Astrocyte (in vitro differentiated cells and primary cell): ENCODE measurements at regions not wholly inside any gene's neighbourhood (a gene's known extent, or its start where the extent isn't known, plus 50 kb on each side); places are given as distances from the start of the nearest gene placed in this dataset.

Source experiments
- DNase-seq: peaks from one replicate; pipeline ENCODE4 v3.0.0-alpha.2; 2010; ENCODE audit warnings: low read depth
- FAIRE-seq: peaks from 2 replicates; lab custom pipeline; 2011; peaks lifted over from hg19 to GRCh38; lab: Jason Lieb, UNC
- H2AFZ ChIP-seq: 2 replicates; pipeline ENCODE4 v1.6.0; 2012; ENCODE audit warnings: low read depth, low read length, inconsistent platforms
- H3K27ac ChIP-seq: 2 replicates; pipeline ENCODE4 v1.5.1; 2011; ENCODE audit warnings: low read depth, low read length, inconsistent platforms
- H3K27me3 ChIP-seq: 2 replicates; pipeline ENCODE4 v1.6.0; 2011; ENCODE audit warnings: low read length, inconsistent platforms; ENCODE audit not compliant: insufficient read depth
- H3K36me3 ChIP-seq: 2 replicates; pipeline ENCODE4 v1.5.1; 2011; ENCODE audit warnings: low read length, inconsistent platforms; ENCODE audit not compliant: insufficient read depth
- H3K4me1 ChIP-seq: 2 replicates; pipeline ENCODE4 v1.5.1; 2011; ENCODE audit warnings: low read length, inconsistent platforms; ENCODE audit not compliant: insufficient read depth
- H3K4me2 ChIP-seq: 2 replicates; pipeline ENCODE4 v1.6.0; 2012; ENCODE audit warnings: low read length, inconsistent platforms
- H3K4me3 ChIP-seq: 2 replicates; pipeline ENCODE4 v1.5.1; 2011; ENCODE audit warnings: low read depth, mild to moderate bottlenecking, low read length, inconsistent platforms; ENCODE audit not compliant: insufficient read depth
- H3K79me2 ChIP-seq: 2 replicates; pipeline ENCODE4 v1.6.0; 2012; ENCODE audit warnings: mild to moderate bottlenecking, low read length, inconsistent platforms; ENCODE audit not compliant: insufficient read depth
- H3K9ac ChIP-seq: 2 replicates; pipeline ENCODE4 v1.6.0; 2012; ENCODE audit warnings: mild to moderate bottlenecking, low read length, inconsistent platforms
- H3K9me3 ChIP-seq: 2 replicates; pipeline ENCODE4 v1.5.1; 2012; ENCODE audit warnings: low read depth, mild to moderate bottlenecking, low read length, inconsistent platforms; ENCODE audit not compliant: insufficient read depth
- H4K20me1 ChIP-seq: 2 replicates; pipeline ENCODE4 v1.6.0; 2012; ENCODE audit warnings: low read length, inconsistent platforms; ENCODE audit not compliant: insufficient read depth
- H3K27ac Mint-ChIP-seq: one replicate; pipeline ENCODE4 v1.8.0; 2021; ENCODE audit warnings: mild to moderate bottlenecking, mixed read lengths; ENCODE audit not compliant: unreplicated experiment
- H3K27me3 Mint-ChIP-seq: one replicate; pipeline ENCODE4 v1.8.0; 2021; ENCODE audit warnings: low read depth, mixed read lengths; ENCODE audit not compliant: unreplicated experiment
- H3K36me3 Mint-ChIP-seq: one replicate; pipeline ENCODE4 v1.8.0; 2021; ENCODE audit warnings: low read depth, mixed read lengths; ENCODE audit not compliant: unreplicated experiment
- H3K4me1 Mint-ChIP-seq: one replicate; pipeline ENCODE4 v1.8.0; 2021; ENCODE audit warnings: low read depth, mixed read lengths; ENCODE audit not compliant: unreplicated experiment
- H3K4me3 Mint-ChIP-seq: one replicate; pipeline ENCODE4 v1.8.0; 2021; ENCODE audit warnings: mild to moderate bottlenecking, moderate library complexity, mixed read lengths; ENCODE audit not compliant: unreplicated experiment
- H3K9me3 Mint-ChIP-seq: one replicate; pipeline ENCODE4 v1.8.0; 2021; ENCODE audit warnings: mild to moderate bottlenecking, mixed read lengths; ENCODE audit not compliant: unreplicated experiment
- EZH2 ChIP-seq: IDR thresholded peaks from 2 replicates; pipeline ENCODE4 v1.6.1; 2012; ENCODE audit warnings: mild to moderate bottlenecking, low read length, inconsistent platforms; ENCODE audit not compliant: insufficient read depth
- TF ChIP-seq, protein P1 (sequence below): IDR thresholded peaks from 2 replicates; pipeline ENCODE4 v1.5.1; 2011; ENCODE audit warnings: low read depth, mild to moderate bottlenecking, inconsistent platforms, low read length, moderate library complexity; ENCODE audit not compliant: insufficient read depth

DNA sequence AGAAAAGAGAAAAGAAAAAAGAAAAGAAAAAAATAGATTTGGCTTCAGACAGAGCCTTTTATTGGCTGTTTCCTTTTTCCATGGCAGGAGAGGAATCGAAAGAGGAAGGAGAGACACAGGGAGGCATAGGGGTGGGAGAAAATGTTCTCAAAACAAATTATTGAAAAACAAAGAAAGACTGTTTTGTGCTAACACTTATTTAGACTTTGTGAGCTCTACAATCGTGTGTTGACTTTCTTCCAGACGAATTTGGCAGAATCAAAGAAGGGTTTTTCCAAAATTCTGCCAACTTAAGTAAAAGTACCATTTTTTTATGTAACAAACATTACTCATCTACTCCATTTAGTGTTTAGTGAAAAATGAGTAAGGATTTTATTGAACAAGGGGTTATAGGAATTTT, 982.2 kb downstream of the REEP3 start:
- H3K79me2 ChIP-seq, result no peaks in the 10 kb centered on the region
- Mint-ChIP-seq H3K27me3 (peaks cover 2% of the 10 kb centered on the region), H3K36me3 (no peaks in the 10 kb centered on the region), H3K27ac (no peak overlapping the region), H3K4me1 (no peaks in the 10 kb centered on the region), H3K4me3 (no peak overlapping the region), H3K9me3 (peaks cover 2% of the 10 kb centered on the region)
- H3K27me3 ChIP-seq, result no peaks in the 10 kb centered on the region
- no peaks in the 10 kb centered on the region for H3K4me1 ChIP-seq
- no peaks in the 10 kb centered on the region for H3K9me3 ChIP-seq
- FAIRE-seq, result no peak
- no peak overlapping the region for H2AFZ ChIP-seq
- TF ChIP-seq, protein P1, sequence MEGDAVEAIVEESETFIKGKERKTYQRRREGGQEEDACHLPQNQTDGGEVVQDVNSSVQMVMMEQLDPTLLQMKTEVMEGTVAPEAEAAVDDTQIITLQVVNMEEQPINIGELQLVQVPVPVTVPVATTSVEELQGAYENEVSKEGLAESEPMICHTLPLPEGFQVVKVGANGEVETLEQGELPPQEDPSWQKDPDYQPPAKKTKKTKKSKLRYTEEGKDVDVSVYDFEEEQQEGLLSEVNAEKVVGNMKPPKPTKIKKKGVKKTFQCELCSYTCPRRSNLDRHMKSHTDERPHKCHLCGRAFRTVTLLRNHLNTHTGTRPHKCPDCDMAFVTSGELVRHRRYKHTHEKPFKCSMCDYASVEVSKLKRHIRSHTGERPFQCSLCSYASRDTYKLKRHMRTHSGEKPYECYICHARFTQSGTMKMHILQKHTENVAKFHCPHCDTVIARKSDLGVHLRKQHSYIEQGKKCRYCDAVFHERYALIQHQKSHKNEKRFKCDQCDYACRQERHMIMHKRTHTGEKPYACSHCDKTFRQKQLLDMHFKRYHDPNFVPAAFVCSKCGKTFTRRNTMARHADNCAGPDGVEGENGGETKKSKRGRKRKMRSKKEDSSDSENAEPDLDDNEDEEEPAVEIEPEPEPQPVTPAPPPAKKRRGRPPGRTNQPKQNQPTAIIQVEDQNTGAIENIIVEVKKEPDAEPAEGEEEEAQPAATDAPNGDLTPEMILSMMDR, result no peak
- no peak for TF ChIP-seq EZH2
- no peak overlapping the region for H3K9ac ChIP-seq
- no peak for DNase-seq
- no peaks in the 10 kb centered on the region for H3K36me3 ChIP-seq
- H3K4me2 ChIP-seq, result no peak overlapping the region
- H3K27ac ChIP-seq, result no peak overlapping the region
- H4K20me1 ChIP-seq, result no peaks in the 10 kb centered on the region
- H3K4me3 ChIP-seq, result no peak overlapping the region

DNA sequence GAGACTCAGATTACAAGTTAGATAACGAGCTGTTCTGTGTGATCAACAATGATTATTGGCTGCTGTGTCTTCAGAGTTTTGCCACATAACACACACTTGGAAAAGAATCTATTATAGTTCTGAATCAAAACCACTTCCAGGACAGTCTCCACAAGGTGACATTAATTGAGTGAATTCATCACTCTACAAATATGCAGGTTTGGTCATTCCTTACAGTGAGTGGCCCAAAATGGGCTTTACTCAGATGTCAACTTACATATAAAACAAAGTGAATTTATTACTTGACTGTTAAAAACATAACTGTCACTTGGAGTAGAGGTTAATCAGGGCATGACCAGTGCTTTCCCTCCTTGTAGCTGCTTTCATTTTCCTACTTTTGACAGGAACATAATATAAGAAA, 984.3 kb downstream of the REEP3 start:
- no peaks in the 10 kb centered on the region for H3K4me1 Mint-ChIP-seq
- peaks cover 3% of the 10 kb centered on the region for H3K9me3 Mint-ChIP-seq

DNA sequence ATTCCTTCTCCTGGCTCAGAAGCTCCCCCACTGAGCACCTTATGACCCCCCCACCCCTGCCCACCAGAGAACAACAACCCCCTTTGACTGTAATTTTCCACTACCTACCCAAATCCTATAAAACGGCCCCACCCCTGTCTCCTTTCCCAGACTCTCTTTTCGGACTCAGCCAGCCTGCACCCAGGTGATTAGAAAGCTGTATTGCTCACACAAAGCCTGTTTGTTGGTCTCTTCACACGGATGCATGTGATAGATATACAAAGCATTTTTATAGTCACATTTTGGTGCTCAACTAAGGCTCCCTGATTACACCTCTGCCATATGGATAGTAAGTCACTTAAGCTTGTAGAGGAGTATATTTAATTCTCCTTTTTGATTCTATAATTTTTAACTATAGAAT, 985.8 kb downstream of the REEP3 start:
- Histone ChIP-seq H3K9me3 (no peaks in the 10 kb centered on the region), H3K9ac (no peak overlapping the region), H3K4me3 (no peak overlapping the region), H3K4me2 (no peak overlapping the region), H2AFZ (no peak overlapping the region), H3K27ac (no peak overlapping the region), H3K79me2 (no peaks in the 10 kb centered on the region), H4K20me1 (no peaks in the 10 kb centered on the region), H3K27me3 (no peaks in the 10 kb centered on the region), H3K36me3 (no peaks in the 10 kb centered on the region), H3K4me1 (no peaks in the 10 kb centered on the region)
- peaks cover 2% of the 10 kb centered on the region for H3K27me3 Mint-ChIP-seq
- FAIRE-seq (no peak), DNase-seq (no peak)
- no peak overlapping the region for H3K4me3 Mint-ChIP-seq
- no peak overlapping the region for H3K27ac Mint-ChIP-seq
- no peaks in the 10 kb centered on the region for H3K36me3 Mint-ChIP-seq
- no peaks in the 10 kb centered on the region for H3K4me1 Mint-ChIP-seq
- H3K9me3 Mint-ChIP-seq, result peaks cover 3% of the 10 kb centered on the region
- TF ChIP-seq, protein P1, result no peak
- no peak for TF ChIP-seq EZH2

More for the DNA sequence above, 984.3 kb downstream of the REEP3 start:
- Histone ChIP-seq H3K4me2 (no peak overlapping the region), H3K27me3 (no peaks in the 10 kb centered on the region), H3K4me3 (no peak overlapping the region), H3K27ac (no peak overlapping the region), H3K9me3 (no peaks in the 10 kb centered on the region), H3K79me2 (no peaks in the 10 kb centered on the region), H3K4me1 (no peaks in the 10 kb centered on the region), H3K36me3 (no peaks in the 10 kb centered on the region), H4K20me1 (no peaks in the 10 kb centered on the region), H3K9ac (no peak overlapping the region), H2AFZ (no peak overlapping the region)
- FAIRE-seq, result no peak
- H3K27ac Mint-ChIP-seq, result no peak overlapping the region
- H3K36me3 Mint-ChIP-seq, result no peaks in the 10 kb centered on the region
- no peak overlapping the region for H3K4me3 Mint-ChIP-seq
- DNase-seq, result no peak
- peaks cover 2% of the 10 kb centered on the region for H3K27me3 Mint-ChIP-seq
- no peak for TF ChIP-seq EZH2
- TF ChIP-seq, protein P1, result no peak
